ENCODE measurements at regions not wholly inside any gene's neighbourhood (a gene's known extent, or its start where the extent isn't known, plus 50 kb on each side); places are given as distances from the start of the nearest gene placed in this dataset.

DNA sequence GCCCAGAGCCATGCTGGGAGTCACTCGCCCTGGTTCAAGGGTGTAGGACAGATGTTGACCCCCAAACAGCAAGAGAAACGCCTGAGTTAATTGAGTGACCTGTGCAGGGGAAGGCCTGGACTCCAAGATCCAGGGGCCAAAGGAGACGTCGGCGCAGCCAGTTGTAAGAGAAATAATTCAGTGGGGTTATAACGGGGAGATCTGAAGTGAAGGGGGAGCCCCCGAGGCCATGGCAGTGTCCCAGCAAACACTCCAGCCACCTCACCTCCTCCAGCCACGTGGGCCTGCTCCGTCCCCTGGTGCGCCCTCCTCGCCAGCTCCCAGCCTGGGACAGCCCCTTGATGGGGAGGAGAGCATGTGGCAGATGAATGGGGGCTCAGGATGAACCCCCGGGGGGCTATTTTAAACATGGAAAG is 130.7 kb upstream of the GPC1 start:
- Histone ChIP-seq H3K4me3 (ENCODE audit: insufficient read depth, low read depth, low read length) (no peak overlapping the region), H3K4me1 (ENCODE audit: insufficient read depth, low read length) (peaks cover 10% of the 10 kb centered on the region), H2AFZ (ENCODE audit: low read depth, low read length) (no peak overlapping the region), H3K79me2 (ENCODE audit: insufficient read depth, low read length) (no peaks in the 10 kb centered on the region), H3K27ac (ENCODE audit: low read depth, low read length) (no peak overlapping the region), H3K9ac (ENCODE audit: low read length) (no peak overlapping the region), H4K20me1 (ENCODE audit: insufficient read depth, low read length) (no peaks in the 10 kb centered on the region), H3K9me3 (ENCODE audit: insufficient read depth, low read depth, low read length) (no peaks in the 10 kb centered on the region), H3K27me3 (ENCODE audit: insufficient read depth, low read length) (no peaks in the 10 kb centered on the region), H3K36me3 (ENCODE audit: insufficient read depth, low read length) (no peaks in the 10 kb centered on the region), H3K4me2 (ENCODE audit: low read length) (no peak overlapping the region)
- peaks cover 3% of the 10 kb centered on the region for H3K36me3 Mint-ChIP-seq (ENCODE audit: low read depth, unreplicated experiment)
- no peak for DNase-seq (ENCODE audit: low read depth)
- H3K4me3 Mint-ChIP-seq (ENCODE audit: unreplicated experiment): no peak overlapping the region
- TF ChIP-seq, protein P1, sequence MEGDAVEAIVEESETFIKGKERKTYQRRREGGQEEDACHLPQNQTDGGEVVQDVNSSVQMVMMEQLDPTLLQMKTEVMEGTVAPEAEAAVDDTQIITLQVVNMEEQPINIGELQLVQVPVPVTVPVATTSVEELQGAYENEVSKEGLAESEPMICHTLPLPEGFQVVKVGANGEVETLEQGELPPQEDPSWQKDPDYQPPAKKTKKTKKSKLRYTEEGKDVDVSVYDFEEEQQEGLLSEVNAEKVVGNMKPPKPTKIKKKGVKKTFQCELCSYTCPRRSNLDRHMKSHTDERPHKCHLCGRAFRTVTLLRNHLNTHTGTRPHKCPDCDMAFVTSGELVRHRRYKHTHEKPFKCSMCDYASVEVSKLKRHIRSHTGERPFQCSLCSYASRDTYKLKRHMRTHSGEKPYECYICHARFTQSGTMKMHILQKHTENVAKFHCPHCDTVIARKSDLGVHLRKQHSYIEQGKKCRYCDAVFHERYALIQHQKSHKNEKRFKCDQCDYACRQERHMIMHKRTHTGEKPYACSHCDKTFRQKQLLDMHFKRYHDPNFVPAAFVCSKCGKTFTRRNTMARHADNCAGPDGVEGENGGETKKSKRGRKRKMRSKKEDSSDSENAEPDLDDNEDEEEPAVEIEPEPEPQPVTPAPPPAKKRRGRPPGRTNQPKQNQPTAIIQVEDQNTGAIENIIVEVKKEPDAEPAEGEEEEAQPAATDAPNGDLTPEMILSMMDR (IDR thresholded peaks at IDR 0.05; ENCODE audit: insufficient read depth, low read depth, low read length): no peak
- TF ChIP-seq EZH2 (IDR thresholded peaks at IDR 0.05; ENCODE audit: insufficient read depth, low read length): no peak
- H3K9me3 Mint-ChIP-seq (ENCODE audit: unreplicated experiment): peaks cover 5% of the 10 kb centered on the region
- H3K27ac Mint-ChIP-seq (ENCODE audit: unreplicated experiment): no peak overlapping the region
- peaks cover 18% of the 10 kb centered on the region for H3K27me3 Mint-ChIP-seq (ENCODE audit: low read depth, unreplicated experiment)
- FAIRE-seq: no peak
- H3K4me1 Mint-ChIP-seq (ENCODE audit: low read depth, unreplicated experiment): peaks cover 9% of the 10 kb centered on the region

DNA sequence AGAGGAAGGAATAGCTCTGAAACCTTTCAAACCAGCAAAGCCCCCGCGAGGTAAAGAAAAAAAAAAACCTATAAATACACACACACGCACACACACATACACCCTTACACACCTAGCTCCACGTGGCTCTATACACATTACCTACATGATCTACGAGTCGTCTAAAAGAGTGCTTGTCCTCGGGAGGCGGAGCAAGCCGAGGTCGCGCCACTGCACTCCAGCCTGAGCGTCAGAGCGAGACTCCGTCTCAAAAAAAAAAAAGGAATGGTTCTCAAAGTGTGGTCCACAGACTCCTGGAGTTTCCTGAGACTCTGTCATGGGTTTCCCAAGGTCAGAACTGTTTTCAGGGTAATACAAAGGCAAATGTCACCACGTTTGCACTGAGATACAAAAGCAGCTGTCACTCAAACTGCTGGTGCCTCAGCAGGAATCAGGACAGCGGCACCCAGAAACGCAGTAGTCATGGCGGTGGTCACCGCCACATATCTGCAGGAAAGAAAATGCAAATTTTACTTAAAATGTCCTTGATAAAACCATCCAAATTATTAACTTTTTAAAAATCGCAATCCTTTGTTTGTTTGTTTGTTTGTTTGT is 130.0 kb upstream of the GPC1 start:
- Mint-ChIP-seq H3K4me1 (ENCODE audit: low read depth, unreplicated experiment) (peaks cover 4% of the 10 kb centered on the region), H3K36me3 (ENCODE audit: low read depth, unreplicated experiment) (peaks cover 3% of the 10 kb centered on the region), H3K9me3 (ENCODE audit: unreplicated experiment) (peaks cover 5% of the 10 kb centered on the region), H3K27me3 (ENCODE audit: low read depth, unreplicated experiment) (peaks cover 18% of the 10 kb centered on the region), H3K4me3 (ENCODE audit: unreplicated experiment) (no peak overlapping the region), H3K27ac (ENCODE audit: unreplicated experiment) (no peak overlapping the region)
- Histone ChIP-seq H3K9me3 (ENCODE audit: insufficient read depth, low read depth, low read length) (no peaks in the 10 kb centered on the region), H2AFZ (ENCODE audit: low read depth, low read length) (no peak overlapping the region), H3K4me2 (ENCODE audit: low read length) (no peak overlapping the region), H4K20me1 (ENCODE audit: insufficient read depth, low read length) (no peaks in the 10 kb centered on the region), H3K79me2 (ENCODE audit: insufficient read depth, low read length) (no peaks in the 10 kb centered on the region), H3K9ac (ENCODE audit: low read length) (no peak overlapping the region), H3K4me1 (ENCODE audit: insufficient read depth, low read length) (peaks cover 3% of the 10 kb centered on the region), H3K36me3 (ENCODE audit: insufficient read depth, low read length) (no peaks in the 10 kb centered on the region), H3K27me3 (ENCODE audit: insufficient read depth, low read length) (no peaks in the 10 kb centered on the region), H3K4me3 (ENCODE audit: insufficient read depth, low read depth, low read length) (no peak overlapping the region), H3K27ac (ENCODE audit: low read depth, low read length) (no peak overlapping the region)
- no peak for FAIRE-seq
- TF ChIP-seq, protein P1 (IDR thresholded peaks at IDR 0.05; ENCODE audit: insufficient read depth, low read depth, low read length): no peak
- no peak for TF ChIP-seq EZH2 (IDR thresholded peaks at IDR 0.05; ENCODE audit: insufficient read depth, low read length)
- DNase-seq (ENCODE audit: low read depth): no peak

DNA sequence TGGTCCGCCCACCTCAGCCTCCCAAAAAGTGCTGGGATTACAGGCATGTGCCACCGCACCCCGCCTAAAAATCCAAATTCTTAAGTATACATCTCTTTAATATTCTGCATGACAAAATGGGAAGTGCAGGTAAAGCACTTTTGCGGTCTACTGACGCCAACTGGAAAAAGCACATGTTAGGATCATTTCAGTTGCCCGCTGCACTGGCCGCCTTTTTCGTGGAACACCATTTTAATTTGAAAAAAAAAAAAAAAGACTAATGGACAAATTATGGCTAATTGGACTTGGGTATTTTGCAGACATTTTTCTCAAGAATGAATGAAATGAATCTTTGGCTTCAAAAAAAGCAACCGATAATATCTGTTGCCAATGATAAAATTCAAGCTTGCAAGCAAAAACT is 129.3 kb upstream of the GPC1 start:
- Histone ChIP-seq H2AFZ (ENCODE audit: low read depth, low read length) (no peak overlapping the region), H4K20me1 (ENCODE audit: insufficient read depth, low read length) (no peaks in the 10 kb centered on the region), H3K27me3 (ENCODE audit: insufficient read depth, low read length) (no peaks in the 10 kb centered on the region), H3K27ac (ENCODE audit: low read depth, low read length) (no peak overlapping the region), H3K9me3 (ENCODE audit: insufficient read depth, low read depth, low read length) (no peaks in the 10 kb centered on the region), H3K79me2 (ENCODE audit: insufficient read depth, low read length) (no peaks in the 10 kb centered on the region), H3K36me3 (ENCODE audit: insufficient read depth, low read length) (no peaks in the 10 kb centered on the region), H3K4me1 (ENCODE audit: insufficient read depth, low read length) (no peaks in the 10 kb centered on the region), H3K4me3 (ENCODE audit: insufficient read depth, low read depth, low read length) (no peak overlapping the region), H3K9ac (ENCODE audit: low read length) (no peak overlapping the region), H3K4me2 (ENCODE audit: low read length) (no peak overlapping the region)
- Mint-ChIP-seq H3K27me3 (ENCODE audit: low read depth, unreplicated experiment) (peaks cover 18% of the 10 kb centered on the region), H3K4me1 (ENCODE audit: low read depth, unreplicated experiment) (no peaks in the 10 kb centered on the region), H3K4me3 (ENCODE audit: unreplicated experiment) (no peak overlapping the region), H3K36me3 (ENCODE audit: low read depth, unreplicated experiment) (peaks cover 3% of the 10 kb centered on the region), H3K9me3 (ENCODE audit: unreplicated experiment) (peaks cover 5% of the 10 kb centered on the region), H3K27ac (ENCODE audit: unreplicated experiment) (no peak overlapping the region)
- FAIRE-seq: no peak
- TF ChIP-seq, protein P1 (IDR thresholded peaks at IDR 0.05; ENCODE audit: insufficient read depth, low read depth, low read length): no peak
- no peak for TF ChIP-seq EZH2 (IDR thresholded peaks at IDR 0.05; ENCODE audit: insufficient read depth, low read length)
- DNase-seq (ENCODE audit: low read depth): no peak

Measured in astrocyte (in vitro differentiated cells and primary cell).